ENCODE measurements at regions not wholly inside any gene's neighbourhood (a gene's known extent, or its start where the extent isn't known, plus 50 kb on each side); places are given as distances from the start of the nearest gene placed in this dataset.

GRCh38 chr6:121617388-121617787, 181.9 kb downstream of the GJA1 start:
- TF ChIP-seq, protein P1, sequence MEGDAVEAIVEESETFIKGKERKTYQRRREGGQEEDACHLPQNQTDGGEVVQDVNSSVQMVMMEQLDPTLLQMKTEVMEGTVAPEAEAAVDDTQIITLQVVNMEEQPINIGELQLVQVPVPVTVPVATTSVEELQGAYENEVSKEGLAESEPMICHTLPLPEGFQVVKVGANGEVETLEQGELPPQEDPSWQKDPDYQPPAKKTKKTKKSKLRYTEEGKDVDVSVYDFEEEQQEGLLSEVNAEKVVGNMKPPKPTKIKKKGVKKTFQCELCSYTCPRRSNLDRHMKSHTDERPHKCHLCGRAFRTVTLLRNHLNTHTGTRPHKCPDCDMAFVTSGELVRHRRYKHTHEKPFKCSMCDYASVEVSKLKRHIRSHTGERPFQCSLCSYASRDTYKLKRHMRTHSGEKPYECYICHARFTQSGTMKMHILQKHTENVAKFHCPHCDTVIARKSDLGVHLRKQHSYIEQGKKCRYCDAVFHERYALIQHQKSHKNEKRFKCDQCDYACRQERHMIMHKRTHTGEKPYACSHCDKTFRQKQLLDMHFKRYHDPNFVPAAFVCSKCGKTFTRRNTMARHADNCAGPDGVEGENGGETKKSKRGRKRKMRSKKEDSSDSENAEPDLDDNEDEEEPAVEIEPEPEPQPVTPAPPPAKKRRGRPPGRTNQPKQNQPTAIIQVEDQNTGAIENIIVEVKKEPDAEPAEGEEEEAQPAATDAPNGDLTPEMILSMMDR (IDR thresholded peaks at IDR 0.05): no peak
- TF ChIP-seq POLR2AphosphoS5 (IDR thresholded peaks at IDR 0.05) (no peak), POLR2A (IDR thresholded peaks at IDR 0.05) (no peak), EP300 (IDR thresholded peaks at IDR 0.05; ENCODE audit: low read depth) (no peak)

Data from transverse colon (tissue), 4 donors.